ENCODE measurements at regions not wholly inside any gene's neighbourhood (a gene's known extent, or its start where the extent isn't known, plus 50 kb on each side); places are given as distances from the start of the nearest gene placed in this dataset.

- TF ChIP-seq CTCF (conservative IDR thresholded peaks at IDR 0.05; ENCODE audit: low read depth, low read length) = no peak
- TF ChIP-seq POLR2A (IDR thresholded peaks at IDR 0.05; ENCODE audit: low read depth, low read length) = no peak
- no peak for TF ChIP-seq SMC3 (IDR thresholded peaks at IDR 0.05; ENCODE audit: low read depth, low read length)
- no peak for TF ChIP-seq MXI1 (IDR thresholded peaks at IDR 0.05; ENCODE audit: borderline replicate concordance, low read depth, low read length)
- TF ChIP-seq CEBPB (IDR thresholded peaks at IDR 0.05; ENCODE audit: low read depth, low read length) = no peak
- TF ChIP-seq RFX5 (IDR thresholded peaks at IDR 0.05; ENCODE audit: low read depth, low read length) = no peak
- TF ChIP-seq MAZ (IDR thresholded peaks at IDR 0.05; ENCODE audit: borderline replicate concordance, low read depth, low read length) = no peak
- no peak for TF ChIP-seq MAFK (IDR thresholded peaks at IDR 0.05; ENCODE audit: low read depth, low read length)
- TF ChIP-seq ELK1 (IDR thresholded peaks at IDR 0.05; ENCODE audit: borderline replicate concordance, low read depth, low read length) = no peak
- TF ChIP-seq RAD21 (IDR thresholded peaks at IDR 0.05; ENCODE audit: low read length) = no peak
Measured at GRCh38 chr6:11449408-11449807, 88.1 kb upstream of the TMEM170B start.
